Chondrocyte (in vitro differentiated cells): ENCODE measurements at regions not wholly inside any gene's neighbourhood (a gene's known extent, or its start where the extent isn't known, plus 50 kb on each side); places are given as distances from the start of the nearest gene placed in this dataset.

Source experiments
- DNase-seq: peaks from one replicate; pipeline ENCODE4 v3.0.0; 2021; ENCODE audit warnings: mixed read lengths, low spot score
- H3K27ac Mint-ChIP-seq: one replicate; pipeline ENCODE4 v1.8.0; 2021; ENCODE audit warnings: mild to moderate bottlenecking, moderate library complexity, mixed read lengths; ENCODE audit not compliant: unreplicated experiment
- H3K27me3 Mint-ChIP-seq: 2 replicates; pipeline ENCODE4 v1.8.0; 2021; ENCODE audit warnings: low read depth, mixed read lengths
- H3K36me3 Mint-ChIP-seq: 2 replicates; pipeline ENCODE4 v1.8.0; 2021; ENCODE audit warnings: low read depth, mixed read lengths
- H3K4me1 Mint-ChIP-seq: 2 replicates; pipeline ENCODE4 v1.8.0; 2021; ENCODE audit warnings: low read depth, mild to moderate bottlenecking, mixed read lengths
- H3K4me3 Mint-ChIP-seq: one replicate; pipeline ENCODE4 v1.8.0; 2021; ENCODE audit warnings: mild to moderate bottlenecking, moderate library complexity, mixed read lengths; ENCODE audit not compliant: unreplicated experiment
- H3K9me3 Mint-ChIP-seq: 2 replicates; pipeline ENCODE4 v1.8.0; 2021; ENCODE audit warnings: low read depth, mixed read lengths
- TF ChIP-seq, protein P1 (sequence below): fragments of 200-600 bp; sonication (generic); IDR thresholded peaks from 2 replicates; pipeline ENCODE4 v1.5.0; 2021; ENCODE audit warnings: antibody characterized with exemption, mild to moderate bottlenecking, moderate library complexity

DNA sequence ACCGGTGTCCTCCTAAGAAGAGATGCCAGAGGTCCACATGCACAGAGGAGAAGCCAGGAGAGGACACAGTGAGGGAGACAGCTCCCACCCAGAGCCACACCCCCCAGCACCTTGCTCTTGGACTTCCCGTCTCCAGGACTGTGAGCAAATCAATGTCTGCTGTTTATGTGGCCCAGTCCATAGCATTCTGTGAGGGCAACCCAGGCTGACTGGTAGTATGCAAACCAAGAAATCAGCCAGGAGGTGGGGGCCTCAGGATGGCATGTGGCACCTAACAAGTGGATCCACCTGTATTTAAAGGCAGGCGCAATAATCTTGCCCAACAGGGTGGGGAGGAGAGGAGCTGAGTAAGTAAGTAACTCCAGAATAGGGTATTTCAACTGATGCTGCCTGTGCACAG lies 136.4 kb downstream of the BRD1 start:
- peaks cover 10% of the 10 kb centered on the region for H3K27me3 Mint-ChIP-seq
- no peaks in the 10 kb centered on the region for H3K4me1 Mint-ChIP-seq
- H3K27ac Mint-ChIP-seq, result no peak overlapping the region
- TF ChIP-seq, protein P1, sequence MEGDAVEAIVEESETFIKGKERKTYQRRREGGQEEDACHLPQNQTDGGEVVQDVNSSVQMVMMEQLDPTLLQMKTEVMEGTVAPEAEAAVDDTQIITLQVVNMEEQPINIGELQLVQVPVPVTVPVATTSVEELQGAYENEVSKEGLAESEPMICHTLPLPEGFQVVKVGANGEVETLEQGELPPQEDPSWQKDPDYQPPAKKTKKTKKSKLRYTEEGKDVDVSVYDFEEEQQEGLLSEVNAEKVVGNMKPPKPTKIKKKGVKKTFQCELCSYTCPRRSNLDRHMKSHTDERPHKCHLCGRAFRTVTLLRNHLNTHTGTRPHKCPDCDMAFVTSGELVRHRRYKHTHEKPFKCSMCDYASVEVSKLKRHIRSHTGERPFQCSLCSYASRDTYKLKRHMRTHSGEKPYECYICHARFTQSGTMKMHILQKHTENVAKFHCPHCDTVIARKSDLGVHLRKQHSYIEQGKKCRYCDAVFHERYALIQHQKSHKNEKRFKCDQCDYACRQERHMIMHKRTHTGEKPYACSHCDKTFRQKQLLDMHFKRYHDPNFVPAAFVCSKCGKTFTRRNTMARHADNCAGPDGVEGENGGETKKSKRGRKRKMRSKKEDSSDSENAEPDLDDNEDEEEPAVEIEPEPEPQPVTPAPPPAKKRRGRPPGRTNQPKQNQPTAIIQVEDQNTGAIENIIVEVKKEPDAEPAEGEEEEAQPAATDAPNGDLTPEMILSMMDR, result no peak
- H3K4me3 Mint-ChIP-seq, result no peak overlapping the region
- no peaks in the 10 kb centered on the region for H3K36me3 Mint-ChIP-seq
- no peak for DNase-seq
- peaks cover 6% of the 10 kb centered on the region for H3K9me3 Mint-ChIP-seq

DNA sequence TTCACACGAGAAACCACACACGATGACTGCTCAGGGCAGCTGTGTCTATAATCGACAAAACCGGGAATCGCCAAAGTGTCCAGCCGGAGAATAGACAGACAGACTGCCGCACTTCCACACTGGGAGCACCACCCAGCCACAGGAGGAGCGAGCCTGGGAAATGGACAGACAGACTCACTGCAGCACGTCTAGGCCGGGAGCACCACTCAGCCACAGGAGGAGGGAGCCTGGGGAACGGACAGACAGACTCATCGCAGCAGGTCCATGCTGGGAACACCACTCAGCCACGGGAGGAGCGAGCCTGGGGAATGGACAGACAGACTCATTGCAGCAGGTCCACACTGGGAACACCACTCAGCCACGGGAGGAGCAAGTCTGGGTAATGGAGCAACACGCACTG lies 137.2 kb downstream of the BRD1 start:
- H3K27me3 Mint-ChIP-seq, result peaks cover 9% of the 10 kb centered on the region
- no peak overlapping the region for H3K27ac Mint-ChIP-seq
- H3K9me3 Mint-ChIP-seq, result peaks cover 6% of the 10 kb centered on the region
- TF ChIP-seq, protein P1, result no peak
- no peak for DNase-seq
- H3K4me3 Mint-ChIP-seq, result no peak overlapping the region
- no peaks in the 10 kb centered on the region for H3K4me1 Mint-ChIP-seq
- H3K36me3 Mint-ChIP-seq, result no peaks in the 10 kb centered on the region

DNA sequence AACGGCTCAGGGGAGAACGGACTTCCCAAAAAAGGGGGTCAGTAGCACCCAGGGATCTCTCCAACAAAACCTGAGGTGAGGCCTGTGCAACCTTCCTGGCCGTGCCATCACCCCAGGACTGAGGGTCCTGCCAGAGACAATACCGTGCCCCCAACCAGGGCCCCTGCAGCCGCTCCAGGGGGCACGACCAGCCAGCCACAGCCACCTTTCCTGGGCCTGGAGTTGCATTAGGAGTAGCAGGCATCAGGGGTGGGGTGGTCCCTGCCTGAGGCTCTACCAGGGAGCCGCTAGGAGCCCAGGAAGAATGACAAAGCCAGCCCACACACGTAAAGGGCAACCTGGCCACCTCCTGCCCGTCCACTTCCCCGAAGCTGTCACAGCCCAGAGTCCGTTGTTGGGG lies 137.8 kb downstream of the BRD1 start:
- H3K4me3 Mint-ChIP-seq, result no peak overlapping the region
- peaks cover 12% of the 10 kb centered on the region for H3K27me3 Mint-ChIP-seq
- TF ChIP-seq, protein P1, result no peak
- no peak for DNase-seq
- H3K4me1 Mint-ChIP-seq, result no peaks in the 10 kb centered on the region
- H3K9me3 Mint-ChIP-seq, result peaks cover 6% of the 10 kb centered on the region
- H3K27ac Mint-ChIP-seq, result no peak overlapping the region
- H3K36me3 Mint-ChIP-seq, result no peaks in the 10 kb centered on the region

DNA sequence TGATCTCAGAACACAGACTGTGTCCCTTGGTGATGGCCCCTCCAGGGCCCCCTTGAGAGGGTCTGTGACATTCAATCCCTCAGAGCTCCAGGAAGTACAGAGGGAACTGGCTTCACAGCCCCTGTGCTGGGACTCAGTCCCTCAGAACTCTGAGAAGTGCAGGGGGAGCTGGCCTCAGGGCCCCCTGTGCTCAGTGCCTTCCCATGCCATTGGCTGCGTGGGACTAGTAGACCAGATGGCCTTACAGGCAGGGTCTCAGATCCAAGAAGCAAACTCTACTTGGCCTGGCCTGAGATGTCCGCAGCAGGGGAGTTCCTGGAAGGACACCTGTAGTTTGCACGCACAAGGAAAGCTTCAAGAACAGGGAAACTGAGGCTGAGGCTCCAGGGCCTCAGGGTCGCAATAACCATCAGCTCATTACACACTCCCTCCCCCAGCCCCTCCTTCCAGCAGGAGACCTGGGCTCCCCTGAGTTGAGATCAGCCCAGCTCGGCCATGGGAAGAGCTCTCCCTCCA lies 138.4 kb downstream of the BRD1 start:
- no peaks in the 10 kb centered on the region for H3K36me3 Mint-ChIP-seq
- H3K4me1 Mint-ChIP-seq, result no peaks in the 10 kb centered on the region
- DNase-seq, result no peak
- TF ChIP-seq, protein P1, result no peak
- no peak overlapping the region for H3K4me3 Mint-ChIP-seq
- H3K27me3 Mint-ChIP-seq, result peaks cover 17% of the 10 kb centered on the region
- no peak overlapping the region for H3K27ac Mint-ChIP-seq
- peaks cover 6% of the 10 kb centered on the region for H3K9me3 Mint-ChIP-seq

DNA sequence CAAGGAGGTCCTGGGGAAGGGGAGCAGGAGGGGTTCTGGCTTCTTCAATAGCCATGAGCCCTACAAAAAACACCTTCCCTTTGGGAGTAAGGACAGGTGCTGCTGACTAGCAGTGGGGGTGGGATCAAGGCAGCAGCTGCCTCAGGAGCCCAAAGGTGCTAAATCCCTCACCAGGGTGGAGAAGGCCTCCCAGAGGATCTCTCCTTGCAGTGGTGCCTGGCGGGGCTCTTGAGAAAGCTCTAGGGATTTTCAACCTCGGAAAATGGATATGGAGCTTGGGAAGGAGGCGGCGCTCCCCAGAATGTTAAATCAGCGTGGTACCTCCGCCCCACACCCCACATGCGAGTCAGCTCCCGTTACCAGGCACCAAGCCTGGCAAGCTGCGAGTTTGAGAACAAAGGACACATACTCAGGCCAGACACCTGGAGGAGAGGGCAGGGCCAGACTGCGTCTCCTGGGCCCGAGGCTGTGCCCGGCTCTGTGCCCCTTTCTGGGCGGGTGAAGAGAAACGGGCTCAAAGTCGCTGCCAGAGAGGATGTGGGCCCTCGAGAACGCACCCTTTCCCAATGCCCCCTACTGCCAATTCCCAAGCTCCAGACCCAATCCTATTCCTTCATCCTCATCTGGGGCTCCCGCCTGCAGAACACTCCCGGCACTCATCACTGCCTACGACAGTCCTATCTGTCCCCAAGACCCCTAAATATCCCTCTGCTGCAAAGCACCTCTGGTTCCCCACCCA lies 139.0 kb downstream of the BRD1 start:
- TF ChIP-seq, protein P1, result no peak
- Mint-ChIP-seq H3K36me3 (no peaks in the 10 kb centered on the region), H3K4me1 (no peaks in the 10 kb centered on the region), H3K27me3 (peaks cover 21% of the 10 kb centered on the region), H3K27ac (no peak overlapping the region), H3K4me3 (no peak overlapping the region), H3K9me3 (peaks cover 6% of the 10 kb centered on the region)
- DNase-seq, result no peak
